Neural cell (in vitro differentiated cells): ENCODE measurements at regions not wholly inside any gene's neighbourhood (a gene's known extent, or its start where the extent isn't known, plus 50 kb on each side); places are given as distances from the start of the nearest gene placed in this dataset.

Source experiments
- H2AFZ ChIP-seq: fragments of 200-600, 300-800 bp; sonication (generic), shearing (Covaris generic); 2 replicates; pipeline ENCODE4 v1.6.0; 2014; ENCODE audit warnings: low read depth, mild to moderate bottlenecking, antibody characterized with exemption, low read length, moderate library complexity
- H3F3A ChIP-seq: fragments of 200-600 bp; shearing (Covaris generic); 2 replicates; pipeline ENCODE4 v1.6.1; 2016; ENCODE audit warnings: mild to moderate bottlenecking, moderate library complexity, mixed read lengths, antibody characterized with exemption, low read length; ENCODE audit not compliant: insufficient read depth, poor library complexity, severe bottlenecking
- H3K27ac ChIP-seq: fragments of 200-600, 300-800 bp; sonication (generic), shearing (Covaris generic); 2 replicates; pipeline ENCODE4 v1.5.1; 2014; ENCODE audit warnings: mild to moderate bottlenecking, low read length, moderate library complexity
- H3K27me3 ChIP-seq: fragments of 300-800, 200-600 bp; sonication (generic), shearing (Covaris generic); 2 replicates; pipeline ENCODE4 v1.6.0; 2014; ENCODE audit warnings: mild to moderate bottlenecking, low read depth, low read length, moderate library complexity; ENCODE audit not compliant: insufficient read depth
- H3K36me3 ChIP-seq: fragments of 300-800, 200-600 bp; sonication (generic), shearing (Covaris generic); 2 replicates; pipeline ENCODE4 v1.5.1; 2014; ENCODE audit warnings: mild to moderate bottlenecking, antibody characterized with exemption, low read length, moderate library complexity; ENCODE audit not compliant: insufficient read depth
- H3K4me2 ChIP-seq: fragments of 300-800, 200-600 bp; sonication (generic), shearing (Covaris generic); 2 replicates; pipeline ENCODE4 v1.6.0; 2014; ENCODE audit warnings: mild to moderate bottlenecking, low read length
- H3K4me3 ChIP-seq: fragments of 300-800, 200-600 bp; sonication (generic), shearing (Covaris generic); 2 replicates; pipeline ENCODE4 v1.5.1; 2014; ENCODE audit warnings: mild to moderate bottlenecking, low read length, moderate library complexity
- H3K79me2 ChIP-seq: fragments of 200-600 bp; shearing (Covaris generic); replicated peaks from 2 replicates; pipeline ENCODE4 v1.6.0; 2014; ENCODE audit warnings: mild to moderate bottlenecking, low read length, moderate library complexity; ENCODE audit not compliant: insufficient read depth
- H3K9ac ChIP-seq: fragments of 300-800, 200-600 bp; sonication (generic), shearing (Covaris generic); 2 replicates; pipeline ENCODE4 v1.6.1; 2016; ENCODE audit warnings: mild to moderate bottlenecking, low read length, mixed read lengths
- H3K9me2 ChIP-seq: fragments of 200-600 bp; shearing (Covaris generic); 2 replicates; pipeline ENCODE4 v1.6.1; 2016; ENCODE audit warnings: mild to moderate bottlenecking, low read length, mixed read lengths; ENCODE audit not compliant: insufficient read depth
- H3K9me3 ChIP-seq: fragments of 200-600, 300-800 bp; sonication (generic), shearing (Covaris generic); 2 replicates; pipeline ENCODE4 v1.6.1; 2016; ENCODE audit warnings: mild to moderate bottlenecking, mixed run types, low read length, moderate library complexity, mixed read lengths
- H4K20me1 ChIP-seq: fragments of 200-600 bp; shearing (Covaris generic); 2 replicates; pipeline ENCODE4 v1.6.1; 2016; ENCODE audit warnings: mild to moderate bottlenecking, mixed run types; ENCODE audit not compliant: insufficient read depth
- EP300 ChIP-seq: fragments of 450-650 bp; conservative IDR thresholded peaks from 2 replicates; pipeline ENCODE4 v1.6.1; 2014; ENCODE audit warnings: antibody characterized with exemption, mild to moderate bottlenecking, moderate library complexity; ENCODE audit not compliant: poor library complexity, severe bottlenecking
- EZH2 ChIP-seq: fragments of 200-600, 300-800 bp; shearing (Covaris generic), sonication (generic); IDR thresholded peaks from 2 replicates; pipeline ENCODE4 v1.6.1; 2014; ENCODE audit warnings: antibody characterized with exemption, low read length, borderline replicate concordance, mild to moderate bottlenecking; ENCODE audit not compliant: insufficient read depth, poor library complexity, severe bottlenecking
- MXI1 ChIP-seq: fragments of 450-650 bp; conservative IDR thresholded peaks from 2 replicates; pipeline ENCODE4 v1.6.1; 2014; ENCODE audit warnings: antibody characterized with exemption, mild to moderate bottlenecking; ENCODE audit not compliant: poor library complexity, severe bottlenecking
- POLR2AphosphoS5 ChIP-seq: IDR thresholded peaks from 2 replicates; pipeline ENCODE4 v1.6.1; 2012
- RAD21 ChIP-seq: fragments of 450-650 bp; conservative IDR thresholded peaks from 2 replicates; pipeline ENCODE4 v1.6.1; 2014; ENCODE audit warnings: antibody characterized with exemption, mild to moderate bottlenecking, moderate library complexity
- SMC3 ChIP-seq: fragments of 450-650 bp; conservative IDR thresholded peaks from 2 replicates; pipeline ENCODE4 v1.6.1; 2014; ENCODE audit warnings: antibody characterized with exemption, mild to moderate bottlenecking, moderate library complexity; ENCODE audit not compliant: poor library complexity
- TAF1 ChIP-seq: IDR thresholded peaks from 2 replicates; pipeline ENCODE4 v1.6.1; 2012; ENCODE audit warnings: low read depth
- TF ChIP-seq, protein P1 (sequence below): IDR thresholded peaks from 2 replicates; pipeline ENCODE4 v1.6.1; 2012; ENCODE audit warnings: borderline replicate concordance
- TF ChIP-seq, protein P2 (sequence below): fragments of 450-650 bp; IDR thresholded peaks from 2 replicates; pipeline ENCODE4 v1.5.1; 2014; ENCODE audit warnings: antibody characterized with exemption, mild to moderate bottlenecking, moderate library complexity; ENCODE audit not compliant: poor library complexity, severe bottlenecking

DNA sequence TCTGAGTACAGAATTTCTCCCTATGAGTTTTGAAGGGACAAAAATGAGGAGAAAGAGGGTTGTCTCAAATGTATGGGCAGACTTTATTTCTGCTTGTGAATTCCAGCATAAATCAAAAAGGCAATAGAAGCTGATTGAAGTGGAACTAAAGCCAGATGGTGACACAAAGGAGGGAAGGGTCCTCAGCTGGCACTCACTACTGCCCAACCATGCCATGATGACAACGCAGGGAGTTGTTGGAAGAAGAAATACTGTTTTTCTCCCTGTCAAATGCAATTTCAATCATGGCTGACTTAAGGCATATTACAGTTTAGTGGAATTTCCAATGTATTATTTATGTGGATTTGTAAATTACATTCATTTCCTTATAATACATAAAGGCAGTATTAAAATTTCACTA, 805.8 kb downstream of the ADGRL2 start:
- no peak overlapping the region for H2AFZ ChIP-seq
- H3F3A ChIP-seq, result no peaks in the 10 kb centered on the region
- H3K9me2 ChIP-seq, result no peaks in the 10 kb centered on the region
- H3K4me2 ChIP-seq, result no peak overlapping the region
- TF ChIP-seq POLR2AphosphoS5, result no peak
- TF ChIP-seq RAD21, result no peak
- TF ChIP-seq TAF1, result no peak
- no peak for TF ChIP-seq EP300
- TF ChIP-seq MXI1, result no peak
- TF ChIP-seq EZH2, result no peak
- TF ChIP-seq, protein P1, sequence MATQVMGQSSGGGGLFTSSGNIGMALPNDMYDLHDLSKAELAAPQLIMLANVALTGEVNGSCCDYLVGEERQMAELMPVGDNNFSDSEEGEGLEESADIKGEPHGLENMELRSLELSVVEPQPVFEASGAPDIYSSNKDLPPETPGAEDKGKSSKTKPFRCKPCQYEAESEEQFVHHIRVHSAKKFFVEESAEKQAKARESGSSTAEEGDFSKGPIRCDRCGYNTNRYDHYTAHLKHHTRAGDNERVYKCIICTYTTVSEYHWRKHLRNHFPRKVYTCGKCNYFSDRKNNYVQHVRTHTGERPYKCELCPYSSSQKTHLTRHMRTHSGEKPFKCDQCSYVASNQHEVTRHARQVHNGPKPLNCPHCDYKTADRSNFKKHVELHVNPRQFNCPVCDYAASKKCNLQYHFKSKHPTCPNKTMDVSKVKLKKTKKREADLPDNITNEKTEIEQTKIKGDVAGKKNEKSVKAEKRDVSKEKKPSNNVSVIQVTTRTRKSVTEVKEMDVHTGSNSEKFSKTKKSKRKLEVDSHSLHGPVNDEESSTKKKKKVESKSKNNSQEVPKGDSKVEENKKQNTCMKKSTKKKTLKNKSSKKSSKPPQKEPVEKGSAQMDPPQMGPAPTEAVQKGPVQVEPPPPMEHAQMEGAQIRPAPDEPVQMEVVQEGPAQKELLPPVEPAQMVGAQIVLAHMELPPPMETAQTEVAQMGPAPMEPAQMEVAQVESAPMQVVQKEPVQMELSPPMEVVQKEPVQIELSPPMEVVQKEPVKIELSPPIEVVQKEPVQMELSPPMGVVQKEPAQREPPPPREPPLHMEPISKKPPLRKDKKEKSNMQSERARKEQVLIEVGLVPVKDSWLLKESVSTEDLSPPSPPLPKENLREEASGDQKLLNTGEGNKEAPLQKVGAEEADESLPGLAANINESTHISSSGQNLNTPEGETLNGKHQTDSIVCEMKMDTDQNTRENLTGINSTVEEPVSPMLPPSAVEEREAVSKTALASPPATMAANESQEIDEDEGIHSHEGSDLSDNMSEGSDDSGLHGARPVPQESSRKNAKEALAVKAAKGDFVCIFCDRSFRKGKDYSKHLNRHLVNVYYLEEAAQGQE, result no peak
- TF ChIP-seq, protein P2, sequence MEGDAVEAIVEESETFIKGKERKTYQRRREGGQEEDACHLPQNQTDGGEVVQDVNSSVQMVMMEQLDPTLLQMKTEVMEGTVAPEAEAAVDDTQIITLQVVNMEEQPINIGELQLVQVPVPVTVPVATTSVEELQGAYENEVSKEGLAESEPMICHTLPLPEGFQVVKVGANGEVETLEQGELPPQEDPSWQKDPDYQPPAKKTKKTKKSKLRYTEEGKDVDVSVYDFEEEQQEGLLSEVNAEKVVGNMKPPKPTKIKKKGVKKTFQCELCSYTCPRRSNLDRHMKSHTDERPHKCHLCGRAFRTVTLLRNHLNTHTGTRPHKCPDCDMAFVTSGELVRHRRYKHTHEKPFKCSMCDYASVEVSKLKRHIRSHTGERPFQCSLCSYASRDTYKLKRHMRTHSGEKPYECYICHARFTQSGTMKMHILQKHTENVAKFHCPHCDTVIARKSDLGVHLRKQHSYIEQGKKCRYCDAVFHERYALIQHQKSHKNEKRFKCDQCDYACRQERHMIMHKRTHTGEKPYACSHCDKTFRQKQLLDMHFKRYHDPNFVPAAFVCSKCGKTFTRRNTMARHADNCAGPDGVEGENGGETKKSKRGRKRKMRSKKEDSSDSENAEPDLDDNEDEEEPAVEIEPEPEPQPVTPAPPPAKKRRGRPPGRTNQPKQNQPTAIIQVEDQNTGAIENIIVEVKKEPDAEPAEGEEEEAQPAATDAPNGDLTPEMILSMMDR, result no peak
- TF ChIP-seq SMC3, result no peak
- H3K27ac ChIP-seq, result no peak overlapping the region
- H3K36me3 ChIP-seq, result no peaks in the 10 kb centered on the region
- no peaks in the 10 kb centered on the region for H3K9me3 ChIP-seq
- H3K9ac ChIP-seq, result no peak overlapping the region
- H3K27me3 ChIP-seq, result no peaks in the 10 kb centered on the region
- no peak overlapping the region for H3K4me3 ChIP-seq
- no peaks in the 10 kb centered on the region for H4K20me1 ChIP-seq
- H3K79me2 ChIP-seq, result no peaks in the 10 kb centered on the region

DNA sequence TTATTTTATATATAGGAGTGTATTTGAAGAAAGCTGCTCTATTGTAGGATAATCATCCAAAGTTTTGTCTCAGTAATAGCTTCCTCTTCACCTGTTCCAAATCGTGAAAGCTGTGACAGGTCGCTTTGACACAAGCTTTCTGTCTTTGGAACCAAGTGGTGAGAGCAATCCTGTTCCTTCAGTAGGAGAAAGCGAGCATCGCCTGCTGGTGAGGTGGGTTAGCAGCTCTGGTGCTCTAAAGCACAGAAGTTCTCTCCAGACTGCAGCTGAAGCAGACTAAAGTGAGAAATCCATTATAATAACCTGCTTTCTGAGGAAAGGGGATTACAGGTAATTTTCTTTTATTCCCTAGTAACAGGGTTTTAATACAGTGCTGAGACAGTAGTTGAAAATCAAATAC, 803.8 kb downstream of the ADGRL2 start:
- TF ChIP-seq RAD21 (peak; percentile 63), SMC3 (peak; percentile 63), MXI1 (no peak), EZH2 (no peak), EP300 (peak; percentile 14), POLR2AphosphoS5 (no peak), TAF1 (no peak)
- TF ChIP-seq, protein P1, result no peak
- TF ChIP-seq, protein P2, result peak; percentile 57
- no peaks in the 10 kb centered on the region for H3F3A ChIP-seq
- no peak overlapping the region for H3K27ac ChIP-seq
- no peak overlapping the region for H3K9ac ChIP-seq
- no peaks in the 10 kb centered on the region for H3K36me3 ChIP-seq
- no peak overlapping the region for H3K4me2 ChIP-seq
- no peaks in the 10 kb centered on the region for H4K20me1 ChIP-seq
- no peak overlapping the region for H3K4me3 ChIP-seq
- H3K79me2 ChIP-seq, result no peaks in the 10 kb centered on the region
- H3K9me3 ChIP-seq, result no peaks in the 10 kb centered on the region
- no peaks in the 10 kb centered on the region for H3K9me2 ChIP-seq
- no peak overlapping the region for H2AFZ ChIP-seq
- H3K27me3 ChIP-seq, result no peaks in the 10 kb centered on the region
